GM19239 (cell line): ENCODE measurements at regions not wholly inside any gene's neighbourhood (a gene's known extent, or its start where the extent isn't known, plus 50 kb on each side); places are given as distances from the start of the nearest gene placed in this dataset.
"Not testable (repeated sequence)": the region's sequence is repeated elsewhere in the genome, so short reads cannot be mapped to it uniquely, and the experiment has no call there.

Source experiments
- DNase-seq: peaks from one replicate; pipeline ENCODE4 v3.0.0; 2011; ENCODE audit warnings: low spot score; ENCODE audit not compliant: insufficient read length
- FAIRE-seq: peaks from 2 replicates; lab custom pipeline; 2011; peaks lifted over from hg19 to GRCh38; lab: Jason Lieb, UNC

DNA sequence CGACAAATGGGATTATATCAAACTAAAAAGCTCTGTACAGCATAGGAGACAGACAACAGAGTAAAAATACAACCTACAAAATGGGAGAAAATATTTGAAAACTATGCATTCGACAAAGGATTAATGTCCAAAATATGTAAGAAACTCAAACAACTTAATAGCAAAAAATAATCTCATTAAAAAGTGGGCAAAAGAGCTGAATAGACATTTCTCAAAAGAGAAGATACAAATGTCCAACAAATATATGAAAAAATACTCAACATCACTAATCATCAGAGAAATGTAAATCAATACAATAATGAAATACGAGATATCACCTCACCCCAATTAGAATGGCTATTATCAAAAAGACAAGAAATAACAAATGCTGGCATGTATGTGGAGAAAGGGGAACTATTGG, 272.9 kb downstream of the KLHL13 start:
- FAIRE-seq (no peak), DNase-seq (no peak)

DNA sequence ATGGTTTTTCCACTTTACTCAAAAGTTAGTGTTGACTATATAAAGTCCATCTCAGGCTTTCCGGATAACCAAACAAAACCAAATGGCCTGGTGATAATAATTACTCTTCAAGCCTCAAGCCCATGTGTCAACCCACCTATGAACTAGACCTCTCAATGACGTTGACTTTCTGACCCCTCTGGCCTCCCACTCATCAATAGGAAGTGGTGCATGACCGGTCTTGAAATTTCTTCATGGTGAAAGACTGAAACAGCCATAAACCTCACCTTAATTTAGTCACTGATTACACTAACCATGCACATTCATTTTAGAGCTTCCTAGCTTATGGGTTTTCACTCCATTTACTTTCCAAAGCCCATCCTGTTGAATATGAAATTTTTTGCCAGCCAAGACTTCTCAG, 276.0 kb downstream of the KLHL13 start:
- peak; percentile 21 for FAIRE-seq

DNA sequence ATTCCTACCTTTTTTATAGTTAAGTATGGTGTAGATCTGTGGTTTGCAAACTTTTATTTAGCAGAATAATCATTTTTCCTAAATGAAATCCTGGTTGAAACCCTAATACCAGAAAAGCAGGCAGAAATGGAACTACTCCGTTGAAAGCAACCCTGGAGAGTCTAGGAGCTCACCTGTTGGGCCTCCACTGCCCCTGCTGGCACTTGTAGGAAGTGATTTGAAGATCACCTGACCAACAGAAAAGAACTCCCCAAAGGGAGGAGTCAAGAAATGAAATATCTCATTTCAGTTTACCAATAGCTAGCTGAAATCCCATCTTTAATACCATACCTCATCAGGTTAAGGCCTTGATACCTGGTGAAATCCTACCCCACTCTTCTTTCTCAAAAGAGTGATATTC, 277.1 kb downstream of the KLHL13 start:
- DNase-seq = no peak
- FAIRE-seq = no peak

More for the DNA sequence above, 276.0 kb downstream of the KLHL13 start:
- DNase-seq = no peak

- DNase-seq (no peak), FAIRE-seq (no peak)
Observed at GRCh38 chrX:117838581-117839331, 277.9 kb downstream of the KLHL13 start.

GRCh38 chrX:117835034-117835433, 281.6 kb downstream of the KLHL13 start:
- FAIRE-seq (no peak), DNase-seq (no peak)

DNA sequence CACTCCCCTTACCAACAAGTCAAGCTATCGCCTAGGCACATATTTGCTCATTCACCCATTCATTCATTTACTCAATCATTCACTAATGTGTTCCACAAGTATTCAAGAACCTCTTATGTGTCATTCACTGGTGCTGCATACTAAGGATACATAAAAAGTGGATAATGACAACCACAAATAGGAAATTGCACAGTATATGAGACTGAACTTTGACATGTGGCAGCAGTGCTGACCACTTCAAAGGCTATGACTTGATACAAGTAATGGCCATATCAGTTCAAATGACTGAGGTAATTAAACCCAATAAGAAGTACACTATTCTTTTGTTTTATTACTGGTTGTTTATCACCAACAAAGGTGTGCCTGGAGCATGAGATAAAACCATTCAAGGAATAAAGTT, 282.5 kb downstream of the KLHL13 start:
- DNase-seq = no peak
- peak; percentile 66 for FAIRE-seq

- FAIRE-seq, DNase-seq: not testable (repeated sequence)
Observed at GRCh38 chrX:117821472-117821871, 295.1 kb downstream of the KLHL13 start.

DNA sequence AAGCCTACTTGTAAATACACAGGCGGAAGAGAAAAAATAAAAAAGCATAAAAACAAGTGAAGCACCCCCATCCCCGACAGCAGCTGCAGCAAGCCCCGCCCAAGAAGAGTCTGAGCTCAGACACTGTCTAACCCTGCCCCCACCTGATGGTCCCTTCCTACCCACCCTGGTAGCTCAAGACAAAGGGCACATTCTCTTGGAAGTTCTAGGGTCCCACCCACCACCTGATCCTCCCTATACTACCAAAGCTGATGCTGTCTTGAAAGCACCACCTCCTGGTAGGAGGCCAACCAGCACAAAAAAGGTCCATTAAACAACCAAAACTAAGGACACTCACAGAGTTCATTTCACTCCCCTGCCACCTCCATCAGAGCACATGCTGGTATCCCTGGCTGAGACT, 308.2 kb downstream of the KLHL13 start:
- DNase-seq = no peak
- no peak for FAIRE-seq

DNA sequence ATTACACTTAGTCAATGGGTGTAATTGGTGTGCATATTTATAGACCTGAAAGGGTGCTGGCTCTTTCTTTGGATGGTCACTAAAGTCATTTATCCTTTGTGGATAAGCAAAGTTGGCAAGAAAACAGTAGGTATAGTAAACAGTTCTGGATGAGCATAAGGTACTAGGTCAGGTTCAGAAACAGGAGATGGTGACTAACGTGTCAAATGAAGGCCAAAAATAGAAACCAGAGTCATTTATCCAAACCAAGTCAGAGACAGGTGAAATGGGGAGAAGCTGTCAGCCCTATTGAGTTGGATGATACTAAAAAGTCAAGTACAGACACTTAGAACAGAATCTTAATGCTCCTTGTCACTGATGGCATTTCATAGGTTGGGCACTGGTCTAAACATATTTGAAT, 313.1 kb downstream of the KLHL13 start:
- DNase-seq (no peak), FAIRE-seq (no peak)

- DNase-seq (no peak), FAIRE-seq (no peak)
Observed at GRCh38 chrX:117788339-117788738, 328.3 kb downstream of the KLHL13 start.

GRCh38 chrX:117771384-117771783, 345.2 kb downstream of the KLHL13 start:
- FAIRE-seq (no peak), DNase-seq (no peak)

DNA sequence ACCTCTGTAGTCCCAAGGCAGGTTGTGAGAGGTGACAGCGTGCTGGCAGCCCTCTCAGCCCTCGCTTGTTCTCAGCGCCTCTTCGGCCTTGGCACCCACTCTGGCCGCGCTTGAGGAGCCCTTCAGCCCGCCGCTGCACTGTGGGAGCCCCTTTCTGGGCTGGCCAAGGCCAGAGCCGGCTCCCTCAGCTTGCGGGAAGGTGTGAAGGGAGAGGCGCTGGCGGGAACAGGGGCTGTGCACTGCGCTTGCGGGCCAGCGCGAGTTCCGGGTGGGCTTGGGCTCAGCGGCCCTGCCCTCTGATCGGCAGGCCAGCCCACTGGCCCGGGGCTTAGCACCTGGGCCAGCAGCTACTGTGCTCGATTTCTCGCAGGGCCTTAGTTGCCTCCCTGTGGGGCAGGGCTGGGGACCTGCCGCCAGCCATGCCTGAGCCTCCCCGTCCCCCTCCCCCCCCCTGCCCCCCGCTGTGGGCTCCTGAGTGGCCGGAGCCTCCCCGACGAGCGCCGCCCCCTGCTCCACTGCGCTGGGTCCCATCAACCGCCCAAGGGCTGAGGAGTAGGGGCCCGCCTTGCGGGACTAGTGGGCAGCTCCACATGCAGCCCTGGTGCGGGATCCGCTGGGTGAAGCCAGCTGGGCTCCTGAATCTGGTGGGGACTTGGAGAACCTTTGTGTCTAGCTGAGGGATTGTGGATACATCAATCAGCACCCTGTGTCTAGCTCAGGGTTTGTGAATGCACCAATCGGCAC, 347.6 kb downstream of the KLHL13 start:
- FAIRE-seq (no peak), DNase-seq (no peak)

GRCh38 chrX:117765211-117765610, 351.4 kb downstream of the KLHL13 start:
- DNase-seq (no peak), FAIRE-seq (no peak)

DNA sequence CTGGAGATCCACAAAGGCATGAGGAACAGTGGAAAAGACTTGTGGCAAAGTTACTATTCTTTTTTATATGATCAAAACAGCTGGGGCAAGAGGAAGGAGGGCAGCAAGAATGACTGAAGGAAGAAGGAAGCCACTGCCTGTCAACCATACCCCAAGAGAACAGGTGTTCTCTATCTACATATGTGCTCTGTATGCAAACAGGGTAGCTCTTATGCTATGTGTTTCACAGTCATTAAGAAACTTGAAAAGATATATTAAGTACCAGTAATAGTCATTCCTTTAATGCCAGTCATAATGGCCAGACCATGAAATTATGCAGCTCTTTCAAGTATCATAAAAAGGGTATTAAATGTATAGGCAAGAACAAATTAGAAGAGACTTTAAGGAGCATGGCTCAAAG, 363.9 kb downstream of the KLHL13 start:
- FAIRE-seq = no peak

GRCh38 chrX:117751155-117751554, 365.5 kb downstream of the KLHL13 start:
- FAIRE-seq = no peak
- no peak for DNase-seq

More for the DNA sequence above, 363.9 kb downstream of the KLHL13 start:
- DNase-seq = no peak

DNA sequence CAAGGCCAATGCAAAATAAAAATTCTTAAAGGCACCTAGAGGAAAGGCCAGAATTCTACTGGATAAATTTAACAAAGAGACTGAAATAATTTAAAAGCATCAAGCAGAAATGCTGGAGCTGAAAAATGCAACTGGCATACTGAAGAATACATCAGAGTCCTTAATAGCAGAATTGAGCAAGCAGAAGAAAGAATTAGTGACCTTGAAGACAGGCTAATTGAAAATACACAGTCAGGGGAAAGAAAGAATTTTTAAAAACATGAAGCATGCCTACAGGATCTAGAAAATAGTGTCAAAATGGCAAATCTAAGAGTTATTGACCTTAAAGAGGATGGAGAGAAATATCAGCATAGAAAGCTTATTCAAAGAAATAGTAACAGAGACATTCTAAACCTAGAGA, 371.7 kb downstream of the KLHL13 start:
- FAIRE-seq (no peak), DNase-seq (no peak)

- DNase-seq (no peak), FAIRE-seq (peak; percentile 76)
Observed at GRCh38 chrX:117743469-117744251, 372.9 kb downstream of the KLHL13 start.

DNA sequence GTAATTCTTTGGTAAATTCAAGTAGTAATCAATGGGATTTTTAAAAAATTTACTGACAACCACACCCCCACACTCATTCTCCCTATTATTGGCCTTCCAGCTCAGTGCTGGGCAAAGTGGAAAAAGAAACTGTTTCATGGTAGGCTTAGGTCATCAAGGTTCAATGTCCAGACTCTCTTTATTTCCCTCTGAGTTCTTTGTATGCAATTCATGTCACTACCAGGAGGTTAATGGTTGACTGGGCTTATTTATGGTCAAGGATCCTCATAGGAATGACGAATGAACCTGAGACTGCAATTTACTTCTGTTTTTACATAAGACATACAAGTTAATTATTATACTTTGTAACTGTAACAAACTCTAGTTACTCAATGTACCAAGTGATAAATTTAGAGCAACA, 403.2 kb downstream of the KLHL13 start:
- no peak for FAIRE-seq
- DNase-seq = no peak

GRCh38 chrX:117711782-117712181, 404.8 kb downstream of the KLHL13 start:
- no peak for DNase-seq
- FAIRE-seq = no peak

DNA sequence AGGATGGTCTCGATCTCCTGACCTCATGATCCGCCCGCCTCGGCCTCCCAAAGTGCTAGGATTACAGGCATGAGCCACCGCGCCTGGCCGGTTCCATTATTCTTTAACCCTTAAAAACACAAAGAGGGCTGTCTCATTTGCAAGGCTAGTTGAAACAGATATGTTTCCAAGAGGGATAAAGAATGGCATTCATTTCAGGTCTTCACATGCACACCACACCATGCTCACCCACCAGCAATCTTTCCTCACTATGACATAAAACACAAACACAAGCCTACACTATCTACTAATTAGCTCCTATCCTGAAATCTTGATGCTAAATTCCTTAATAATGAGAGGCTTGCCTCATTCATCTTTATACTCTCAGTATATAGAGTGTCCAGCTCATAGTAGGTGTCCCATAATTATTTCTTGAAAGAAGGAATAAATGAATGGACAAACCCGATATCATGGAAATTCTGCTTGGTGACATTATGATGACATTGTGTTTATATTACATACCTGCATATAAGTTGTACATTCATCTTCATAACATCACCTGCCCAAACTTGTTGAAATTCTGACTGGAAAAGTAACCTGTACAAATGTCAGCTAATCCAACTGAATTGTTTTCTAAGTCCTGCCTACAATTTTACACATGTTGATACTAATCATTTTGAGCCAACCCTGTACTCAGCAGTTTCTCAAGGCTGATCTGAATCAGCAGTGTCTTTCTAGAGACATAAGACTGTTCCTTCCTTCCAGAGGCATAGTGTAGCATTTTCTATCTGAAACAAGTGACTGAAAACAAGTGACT, 408.5 kb downstream of the KLHL13 start:
- no peak for FAIRE-seq
- no peak for DNase-seq
